ENCODE measurements at regions not wholly inside any gene's neighbourhood (a gene's known extent, or its start where the extent isn't known, plus 50 kb on each side); places are given as distances from the start of the nearest gene placed in this dataset.

DNA sequence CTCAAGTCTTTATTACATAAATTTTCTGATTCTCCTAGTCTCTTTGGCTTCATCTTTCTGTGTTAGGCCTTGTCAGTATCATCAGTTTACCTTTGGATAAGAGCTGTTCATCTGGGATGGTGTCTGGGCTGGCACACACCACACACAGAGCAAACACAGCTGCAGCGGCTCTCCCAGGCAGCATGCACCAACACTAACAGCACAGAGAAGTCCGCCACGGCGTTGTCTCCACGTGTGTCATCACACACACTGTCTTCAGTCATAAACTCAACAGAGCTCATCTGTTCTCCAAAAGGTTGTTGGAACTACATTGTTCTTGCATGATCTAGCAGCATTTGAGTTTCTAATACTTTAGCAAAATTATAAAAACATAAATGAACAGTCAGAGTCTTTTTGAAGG is 851.9 kb upstream of the FRG1 start:
- TF ChIP-seq, protein P1, sequence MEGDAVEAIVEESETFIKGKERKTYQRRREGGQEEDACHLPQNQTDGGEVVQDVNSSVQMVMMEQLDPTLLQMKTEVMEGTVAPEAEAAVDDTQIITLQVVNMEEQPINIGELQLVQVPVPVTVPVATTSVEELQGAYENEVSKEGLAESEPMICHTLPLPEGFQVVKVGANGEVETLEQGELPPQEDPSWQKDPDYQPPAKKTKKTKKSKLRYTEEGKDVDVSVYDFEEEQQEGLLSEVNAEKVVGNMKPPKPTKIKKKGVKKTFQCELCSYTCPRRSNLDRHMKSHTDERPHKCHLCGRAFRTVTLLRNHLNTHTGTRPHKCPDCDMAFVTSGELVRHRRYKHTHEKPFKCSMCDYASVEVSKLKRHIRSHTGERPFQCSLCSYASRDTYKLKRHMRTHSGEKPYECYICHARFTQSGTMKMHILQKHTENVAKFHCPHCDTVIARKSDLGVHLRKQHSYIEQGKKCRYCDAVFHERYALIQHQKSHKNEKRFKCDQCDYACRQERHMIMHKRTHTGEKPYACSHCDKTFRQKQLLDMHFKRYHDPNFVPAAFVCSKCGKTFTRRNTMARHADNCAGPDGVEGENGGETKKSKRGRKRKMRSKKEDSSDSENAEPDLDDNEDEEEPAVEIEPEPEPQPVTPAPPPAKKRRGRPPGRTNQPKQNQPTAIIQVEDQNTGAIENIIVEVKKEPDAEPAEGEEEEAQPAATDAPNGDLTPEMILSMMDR (IDR thresholded peaks at IDR 0.05) = no peak
- TF ChIP-seq POLR2A (IDR thresholded peaks at IDR 0.05) = no peak

Data from thyroid gland (tissue), 4 donors.